H1 (cell line): ENCODE measurements at regions not wholly inside any gene's neighbourhood (a gene's known extent, or its start where the extent isn't known, plus 50 kb on each side); places are given as distances from the start of the nearest gene placed in this dataset.

Experiments
- CTCF ChIA-PET: fragments of 300-600 bp; sonication (Branson Sonifier 250); formaldehyde crosslinking; loops from one replicate; lab custom pipeline; 2021; ENCODE audit not compliant: partially characterized antibody; lab: Charles Lee
- POLR2A ChIA-PET: fragments of 300-600 bp; sonication (Branson Sonifier 250); formaldehyde crosslinking; loops from one replicate; lab custom pipeline; 2021; ENCODE audit warnings: inconsistent platforms; ENCODE audit not compliant: partially characterized antibody; lab: Charles Lee
- DNase-seq, 2 experiments: peaks; one replicate each; pipeline versions ENCODE4 v3.0.0 to v3.0.0-alpha.2; 2010 to 2022; ENCODE audit warnings: low spot score in 2 of 2, low read depth in 1 of 2, mixed read lengths in 1 of 2
- FAIRE-seq: peaks from 2 replicates; lab custom pipeline; 2011; peaks lifted over from hg19 to GRCh38; lab: Jason Lieb, UNC
- H2AFZ ChIP-seq: 2 replicates; pipeline ENCODE4 v1.8.1; 2012; ENCODE audit warnings: low read length, inconsistent platforms
- H2AK5ac ChIP-seq: 2 replicates; pipeline ENCODE4 v1.6.1; 2013; ENCODE audit warnings: low read depth, low read length
- H2BK120ac ChIP-seq: replicated peaks from 2 replicates; pipeline ENCODE3; 2013; ENCODE audit warnings: low read depth, low read length, inconsistent platforms
- H2BK12ac ChIP-seq: 2 replicates; pipeline ENCODE4 v1.6.1; 2013; ENCODE audit warnings: low read depth, low read length
- H2BK15ac ChIP-seq: 2 replicates; pipeline ENCODE4 v1.6.1; 2013; ENCODE audit warnings: low read length
- H2BK20ac ChIP-seq: 2 replicates; pipeline ENCODE4 v1.6.1; 2013; ENCODE audit warnings: low read length
- H2BK5ac ChIP-seq: 2 replicates; pipeline ENCODE4 v1.6.1; 2013; ENCODE audit warnings: low read depth, low read length
- H3K14ac ChIP-seq: 2 replicates; pipeline ENCODE4 v1.6.1; 2013; ENCODE audit warnings: inconsistent platforms; ENCODE audit not compliant: insufficient read length
- H3K18ac ChIP-seq: 2 replicates; pipeline ENCODE4 v1.6.1; 2013; ENCODE audit warnings: low read length; ENCODE audit errors: extremely low read depth
- H3K23ac ChIP-seq: 2 replicates; pipeline ENCODE4 v1.6.1; 2013; ENCODE audit warnings: inconsistent platforms; ENCODE audit not compliant: insufficient read length
- H3K23me2 ChIP-seq: 2 replicates; pipeline ENCODE4 v1.6.1; 2013; ENCODE audit warnings: low read depth, low read length
- H3K27ac ChIP-seq: 2 replicates; pipeline ENCODE4 v1.6.1; 2011; ENCODE audit warnings: low read depth, low read length, inconsistent platforms
- H3K27me3 ChIP-seq, 4 experiments: replicated peaks in 1 of 4; 1 replicate in 1 of 4; 2 replicates in 3 of 4; pipeline versions ENCODE4 v1.6.1 to v1.8.1; 2011 to 2013; ENCODE audit warnings: low read length in 3 of 4, mild to moderate bottlenecking in 3 of 4, inconsistent platforms in 2 of 4, mixed read lengths in 2 of 4, moderate library complexity in 1 of 4; ENCODE audit not compliant: control insufficient read depth in 3 of 4, insufficient read depth in 3 of 4; ENCODE audit errors: extremely low read depth in 1 of 4
- H3K36me3 ChIP-seq, 4 experiments: 2 replicates each; pipeline versions ENCODE4 v1.6.1 to v1.8.1; 2011 to 2013; ENCODE audit warnings: mild to moderate bottlenecking in 4 of 4, low read length in 3 of 4, moderate library complexity in 2 of 4, control low read depth in 1 of 4, inconsistent platforms in 1 of 4; ENCODE audit not compliant: insufficient read depth in 4 of 4, control insufficient read depth in 2 of 4
- H3K4ac ChIP-seq: replicated peaks from 2 replicates; pipeline ENCODE3; 2013; ENCODE audit warnings: low read length, low read depth, mixed read lengths, inconsistent platforms; ENCODE audit not compliant: insufficient read length
- H3K4me1 ChIP-seq, 4 experiments: replicated peaks in 1 of 4; 1 replicate in 1 of 4; 2 replicates in 3 of 4; pipeline versions ENCODE4 v1.6.1 to v1.8.1; 2011 to 2013; ENCODE audit warnings: low read length in 3 of 4, inconsistent platforms in 2 of 4, mixed read lengths in 1 of 4; ENCODE audit not compliant: insufficient read depth in 4 of 4, control insufficient read depth in 3 of 4
- H3K4me2 ChIP-seq, 2 experiments: 2 replicates each; pipeline versions ENCODE4 v1.6.1 to v1.8.1; 2011 to 2013; ENCODE audit warnings: low read depth in 2 of 2, low read length in 2 of 2, control low read depth in 1 of 2, inconsistent platforms in 1 of 2, mild to moderate bottlenecking in 1 of 2; ENCODE audit not compliant: insufficient read depth in 1 of 2
- H3K4me3 ChIP-seq, 4 experiments: fragments of 200-600, 300-600 bp in 1 of 4; sonication (generic), shearing (Covaris generic), sonication (Bioruptor Twin) in 1 of 4; 2 replicates each; pipeline versions ENCODE4 v1.5.1 to v1.8.1; 2011 to 2016; ENCODE audit warnings: low read length in 4 of 4, low read depth in 3 of 4, control low read depth in 2 of 4, inconsistent platforms in 2 of 4, mild to moderate bottlenecking in 2 of 4, mixed read lengths in 1 of 4, moderate library complexity in 1 of 4; ENCODE audit not compliant: insufficient read depth in 2 of 4; ENCODE audit errors: extremely low read depth in 1 of 4
- H3K56ac ChIP-seq: replicated peaks from 2 replicates; pipeline ENCODE3; 2013; ENCODE audit warnings: low read depth, mild to moderate bottlenecking, mixed read lengths, low read length, inconsistent platforms; ENCODE audit not compliant: insufficient read length
- H3K79me1 ChIP-seq: 2 replicates; pipeline ENCODE4 v1.6.1; 2013; ENCODE audit warnings: low read depth, low read length, control low read depth
- H3K79me2 ChIP-seq, 2 experiments: 2 replicates each; pipeline versions ENCODE4 v1.6.1 to v1.8.1; 2012 to 2013; ENCODE audit warnings: low read length in 2 of 2, mild to moderate bottlenecking in 2 of 2, inconsistent platforms in 1 of 2; ENCODE audit not compliant: insufficient read depth in 2 of 2, control insufficient read depth in 1 of 2
- H3K9ac ChIP-seq, 4 experiments: replicated peaks in 1 of 4; 1 replicate in 1 of 4; 2 replicates in 3 of 4; pipeline versions ENCODE4 v1.6.1 to v1.8.1; 2011 to 2013; ENCODE audit warnings: low read depth in 3 of 4, low read length in 3 of 4, control low read depth in 2 of 4, mild to moderate bottlenecking in 2 of 4, moderate library complexity in 2 of 4, inconsistent platforms in 1 of 4; ENCODE audit errors: extremely low read depth in 1 of 4
- H3K9me3 ChIP-seq, 2 experiments: 2 replicates each; pipeline versions ENCODE4 v1.6.1 to v1.8.1; 2012 to 2013; ENCODE audit warnings: mild to moderate bottlenecking in 2 of 2, moderate library complexity in 2 of 2, control low read depth in 1 of 2, inconsistent platforms in 1 of 2, low read depth in 1 of 2, low read length in 1 of 2, mixed read lengths in 1 of 2; ENCODE audit not compliant: insufficient read depth in 2 of 2
- H4K20me1 ChIP-seq, 2 experiments: replicated peaks in 1 of 2; 2 replicates each; pipeline versions ENCODE3 to v1.8.1; 2011 to 2013; ENCODE audit warnings: inconsistent platforms in 2 of 2, low read length in 2 of 2, mild to moderate bottlenecking in 1 of 2; ENCODE audit not compliant: insufficient read depth in 2 of 2, control insufficient read depth in 1 of 2
- H4K5ac ChIP-seq: 2 replicates; pipeline ENCODE4 v1.6.1; 2013; ENCODE audit warnings: low read length, low read depth, mixed read lengths, inconsistent platforms; ENCODE audit not compliant: insufficient read length
- H4K8ac ChIP-seq: 2 replicates; pipeline ENCODE4 v1.8.0; 2013; ENCODE audit warnings: mild to moderate bottlenecking, moderate library complexity, low read length, inconsistent platforms; ENCODE audit not compliant: insufficient read depth; ENCODE audit errors: extremely low read depth
- H4K91ac ChIP-seq: replicated peaks from 2 replicates; pipeline ENCODE3; 2013; ENCODE audit warnings: low read length, mixed read lengths, inconsistent platforms; ENCODE audit not compliant: insufficient read length
- ASH2L ChIP-seq: fragments of 200-600, 300-600 bp; sonication (generic); IDR thresholded peaks from one replicate; pipeline ENCODE4 v1.7.1; 2017; ENCODE audit warnings: low read length
- ATF3 ChIP-seq: IDR thresholded peaks from 2 replicates; pipeline ENCODE4 v1.6.1; 2011; ENCODE audit warnings: low read depth, mild to moderate bottlenecking, low read length; ENCODE audit not compliant: insufficient read depth
- CBX5 ChIP-seq: fragments of 300-800, 300-1000 bp; sonication (generic); IDR thresholded peaks from 2 replicates; pipeline ENCODE4 v1.7.1; 2016; ENCODE audit warnings: antibody characterized with exemption, low read length, low read depth
- CHD1 ChIP-seq: IDR thresholded peaks from 2 replicates; pipeline ENCODE4 v1.6.1; 2012; ENCODE audit warnings: low read depth, low read length, improper control_type of control experiment
- CHD2 ChIP-seq: IDR thresholded peaks from 2 replicates; pipeline ENCODE4 v1.6.1; 2012; ENCODE audit warnings: low read length, improper control_type of control experiment
- E2F6 ChIP-seq: IDR thresholded peaks from 2 replicates; pipeline ENCODE4 v1.6.1; 2012; ENCODE audit warnings: inconsistent platforms
- FOSL1 ChIP-seq: IDR thresholded peaks from 2 replicates; pipeline ENCODE4 v1.6.1; 2011; ENCODE audit warnings: mild to moderate bottlenecking, low read depth, low read length, moderate library complexity; ENCODE audit not compliant: insufficient read depth
- GABPA ChIP-seq: IDR thresholded peaks from 2 replicates; pipeline ENCODE4 v1.6.1; 2011; ENCODE audit warnings: mild to moderate bottlenecking, low read length, moderate library complexity, borderline replicate concordance; ENCODE audit not compliant: insufficient read depth
- KDM1A ChIP-seq: fragments of 200-600, 300-600 bp; sonication (generic); IDR thresholded peaks from 2 replicates; pipeline ENCODE4 v1.7.1; 2016; ENCODE audit warnings: mild to moderate bottlenecking, low read length, borderline replicate concordance
- RBBP5 ChIP-seq: IDR thresholded peaks from 2 replicates; pipeline ENCODE4 v1.7.1; 2012; ENCODE audit warnings: low read depth, mild to moderate bottlenecking, inconsistent platforms, low read length, moderate library complexity, borderline replicate concordance
- RXRA ChIP-seq: IDR thresholded peaks from 2 replicates; pipeline ENCODE4 v1.6.1; 2011; ENCODE audit warnings: low read depth, mild to moderate bottlenecking, low read length, moderate library complexity; ENCODE audit not compliant: insufficient read depth
- TAF1 ChIP-seq: IDR thresholded peaks from 2 replicates; pipeline ENCODE4 v1.6.1; 2011; ENCODE audit warnings: mild to moderate bottlenecking, low read depth, low read length
- WGBS, 2 experiments: shearing (Covaris generic) in 1 of 2; methylation state at CpG; one replicate each; pipeline versions ENCODE4 v1.1.6 to v1.1.7; 2013 to 2015; ENCODE audit warnings: low lambda C conversion rate in 2 of 2, mixed read lengths in 2 of 2, inconsistent platforms in 1 of 2, low coverage in 1 of 2, missing lambda C conversion rate in 1 of 2; ENCODE audit not compliant: insufficient replicate concordance in 2 of 2, insufficient coverage in 1 of 2, insufficient read length in 1 of 2; ENCODE audit errors: extremely low coverage in 1 of 2, missing lambda C conversion rate in 1 of 2; 5-methylcytosine and 5-hydroxymethylcytosine counted together

DNA sequence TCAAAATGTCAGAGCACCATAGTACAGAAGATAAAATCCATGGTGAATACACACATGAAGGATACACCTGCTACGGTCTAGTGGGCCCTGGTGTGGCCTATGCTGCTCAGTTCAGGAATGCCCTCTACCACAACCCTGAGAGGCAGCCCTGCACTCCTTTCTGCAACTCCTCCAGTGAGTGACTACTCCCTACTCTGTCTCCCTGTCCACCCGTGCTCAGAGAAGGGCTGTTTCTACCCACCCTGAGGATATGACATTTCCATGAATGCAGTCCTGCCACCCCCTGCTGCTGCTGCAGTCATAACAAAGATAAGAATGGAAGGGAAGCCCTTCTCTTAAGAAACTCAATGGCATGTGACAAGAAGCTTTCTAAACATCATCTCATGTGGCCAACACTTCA is 137.0 kb downstream of the EN1 start:
- no peaks in the 10 kb centered on the region for H3K9me3 ChIP-seq
- H3K79me1 ChIP-seq: no peaks in the 10 kb centered on the region
- H3K4me3 ChIP-seq: no peak overlapping the region
- no peak overlapping the region for H3K27ac ChIP-seq
- no peaks in the 10 kb centered on the region for H3K79me2 ChIP-seq
- no peak overlapping the region for H2BK12ac ChIP-seq
- H2BK15ac ChIP-seq: no peak overlapping the region
- no peak overlapping the region for H2BK20ac ChIP-seq
- no peak for TF ChIP-seq ASH2L
- TF ChIP-seq GABPA: no peak
- no peak for TF ChIP-seq ATF3
- no peak for TF ChIP-seq CBX5
- TF ChIP-seq CHD2: no peak
- no peak for TF ChIP-seq CHD1
- no peak for TF ChIP-seq E2F6
- TF ChIP-seq RXRA: no peak
- no peak for TF ChIP-seq RBBP5
- TF ChIP-seq TAF1: no peak
- no peak for TF ChIP-seq FOSL1
- no peak for TF ChIP-seq KDM1A
- H3K4ac ChIP-seq: no peak overlapping the region
- H4K20me1 ChIP-seq: no peaks in the 10 kb centered on the region
- no peak overlapping the region for H4K5ac ChIP-seq
- no peak overlapping the region for H2BK5ac ChIP-seq
- CTCF ChIA-PET: no interaction called here
- H3K36me3 ChIP-seq: no peaks in the 10 kb centered on the region
- H2BK120ac ChIP-seq: no peak overlapping the region
- H2AK5ac ChIP-seq: no peak overlapping the region
- H3K14ac ChIP-seq: no peak overlapping the region
- no peaks in the 10 kb centered on the region for H3K27me3 ChIP-seq
- no peak overlapping the region for H3K56ac ChIP-seq
- no peak overlapping the region for H3K18ac ChIP-seq
- no peak overlapping the region for H3K23ac ChIP-seq
- WGBS, 2 experiments: 80% methylated on average over 2 of the region's 2 CpGs; no CpG with 5 or more reads in 1 of the 2 experiments
- H2AFZ ChIP-seq: no peak overlapping the region
- no peaks in the 10 kb centered on the region for H3K23me2 ChIP-seq
- POLR2A ChIA-PET: no interaction called here
- H3K4me1 ChIP-seq: peaks cover 0 to 5% (median under 1%) of the 10 kb centered on the region in 4 experiments; a peak in 1 of 7 replicates
- H4K8ac ChIP-seq: no peak overlapping the region
- FAIRE-seq: no peak
- H3K9ac ChIP-seq: no peak overlapping the region
- no peak for DNase-seq
- H4K91ac ChIP-seq: no peak overlapping the region
- H3K4me2 ChIP-seq: no peak overlapping the region
